Activated CD8-positive, alpha-beta T cell treated with anti-CD3 and anti-CD28 coated beads, Interleukin-2, amount 10 ng/mL, durations not matched to agents 7 days and 5 days (primary cell): ENCODE measurements at regions not wholly inside any gene's neighbourhood (a gene's known extent, or its start where the extent isn't known, plus 50 kb on each side); places are given as distances from the start of the nearest gene placed in this dataset.

Source experiments
- ATAC-seq: fragments of 150-1000 bp; cut with Tn5 transposase; one replicate; pipeline ENCODE4 v1.10.0; 2021; ENCODE audit warnings: moderate library complexity
- CTCF ChIA-PET: fragments of 350-600 bp; sonication (Branson Sonifier 250); formaldehyde crosslinking; loops from one replicate; lab custom pipeline; 2021; ENCODE audit warnings: antibody characterized with exemption; lab: Charles Lee
- POLR2A ChIA-PET: fragments of 350-600 bp; sonication (Branson Sonifier 250); formaldehyde crosslinking; loops from one replicate; lab custom pipeline; 2021; ENCODE audit warnings: antibody characterized with exemption; lab: Charles Lee
- DNase-seq: peaks from one replicate; pipeline ENCODE4 v3.0.0-alpha.2; 2020
- H3K27ac Mint-ChIP-seq: one replicate; pipeline ENCODE4 v1.8.0; 2021; ENCODE audit warnings: mild to moderate bottlenecking, mixed read lengths
- H3K27me3 Mint-ChIP-seq: one replicate; pipeline ENCODE4 v1.8.0; 2021; ENCODE audit warnings: low read depth, mixed read lengths
- H3K36me3 Mint-ChIP-seq: one replicate; pipeline ENCODE4 v1.8.0; 2021; ENCODE audit warnings: low read depth, mixed read lengths
- H3K4me1 Mint-ChIP-seq: one replicate; pipeline ENCODE4 v1.8.0; 2021; ENCODE audit warnings: low read depth, mixed read lengths
- H3K4me3 Mint-ChIP-seq: one replicate; pipeline ENCODE4 v1.8.0; 2021; ENCODE audit warnings: mild to moderate bottlenecking, mixed read lengths
- H3K9me3 Mint-ChIP-seq: one replicate; pipeline ENCODE4 v1.8.0; 2022; ENCODE audit warnings: mixed read lengths; ENCODE audit not compliant: insufficient read depth

GRCh38 chr12:13504074-13504473 lies 307.5 kb downstream of the EMP1 start:
- no peaks in the 10 kb centered on the region for H3K9me3 Mint-ChIP-seq
- H3K4me1 Mint-ChIP-seq = no peaks in the 10 kb centered on the region
- CTCF ChIA-PET = interaction anchor here (1.3 kb wide), 1 partner anchor 31 kb away, joined by 5 read pairs; no protein-coding TSS in a partner anchor
- no peak for DNase-seq
- no peak for ATAC-seq
- H3K27ac Mint-ChIP-seq = no peak overlapping the region
- POLR2A ChIA-PET = no interaction called here
- no peaks in the 10 kb centered on the region for H3K27me3 Mint-ChIP-seq
- H3K4me3 Mint-ChIP-seq = no peak overlapping the region
- H3K36me3 Mint-ChIP-seq = no peaks in the 10 kb centered on the region

- POLR2A ChIA-PET = no interaction called here
- ATAC-seq (no peak), DNase-seq (no peak)
- no peaks in the 10 kb centered on the region for H3K4me1 Mint-ChIP-seq
- CTCF ChIA-PET = no interaction called here
- H3K27me3 Mint-ChIP-seq = no peaks in the 10 kb centered on the region
- H3K4me3 Mint-ChIP-seq = no peak overlapping the region
- no peaks in the 10 kb centered on the region for H3K9me3 Mint-ChIP-seq
- no peak overlapping the region for H3K27ac Mint-ChIP-seq
- H3K36me3 Mint-ChIP-seq = no peaks in the 10 kb centered on the region
These were observed 306.7 kb downstream of the EMP1 start for GRCh38 chr12:13503094-13503835.

- no peak for DNase-seq
- POLR2A ChIA-PET = no interaction called here
These were observed 302.5 kb downstream of the EMP1 start for GRCh38 chr12:13499008-13499407.

GRCh38 chr12:13496111-13496510 lies 299.6 kb downstream of the EMP1 start:
- Mint-ChIP-seq H3K27ac (no peak overlapping the region), H3K9me3 (no peaks in the 10 kb centered on the region), H3K4me1 (no peaks in the 10 kb centered on the region), H3K36me3 (no peaks in the 10 kb centered on the region), H3K27me3 (peaks cover 2% of the 10 kb centered on the region), H3K4me3 (no peak overlapping the region)
- no peak for ATAC-seq
- DNase-seq = no peak
- POLR2A ChIA-PET = no interaction called here
- CTCF ChIA-PET = interaction anchor here (1.1 to 1.2 kb wide), 2 partner anchors 10 to 39 kb away, joined by 3 read pairs; no protein-coding TSS in a partner anchor

More at GRCh38 chr12:13499008-13499407, 302.5 kb downstream of the EMP1 start:
- no peaks in the 10 kb centered on the region for H3K9me3 Mint-ChIP-seq
- no peak overlapping the region for H3K4me3 Mint-ChIP-seq
- H3K4me1 Mint-ChIP-seq = no peaks in the 10 kb centered on the region
- no peak overlapping the region for H3K27ac Mint-ChIP-seq
- CTCF ChIA-PET = no interaction called here
- H3K36me3 Mint-ChIP-seq = no peaks in the 10 kb centered on the region
- no peaks in the 10 kb centered on the region for H3K27me3 Mint-ChIP-seq
- ATAC-seq = no peak

GRCh38 chr12:13489246-13489645 lies 292.7 kb downstream of the EMP1 start:
- Mint-ChIP-seq H3K9me3 (no peaks in the 10 kb centered on the region), H3K27ac (no peak overlapping the region), H3K36me3 (no peaks in the 10 kb centered on the region), H3K4me1 (no peaks in the 10 kb centered on the region), H3K4me3 (no peak overlapping the region), H3K27me3 (peaks cover 5% of the 10 kb centered on the region)
- CTCF ChIA-PET = no interaction called here
- ATAC-seq = no peak
- POLR2A ChIA-PET = no interaction called here
- DNase-seq = no peak

- DNase-seq (no peak), ATAC-seq (no peak)
- ChIA-PET POLR2A (no interaction called here), CTCF (interaction anchor here (1.5 kb wide), 1 partner anchor 232 kb away, joined by 3 read pairs; no protein-coding TSS in a partner anchor)
- Mint-ChIP-seq H3K4me3 (no peak overlapping the region), H3K36me3 (no peaks in the 10 kb centered on the region), H3K27ac (no peak overlapping the region), H3K9me3 (no peaks in the 10 kb centered on the region), H3K4me1 (no peaks in the 10 kb centered on the region), H3K27me3 (peaks cover 5% of the 10 kb centered on the region)
These were observed 290.8 kb downstream of the EMP1 start for GRCh38 chr12:13487326-13487725.

GRCh38 chr12:13486794-13487193 lies 290.3 kb downstream of the EMP1 start:
- Mint-ChIP-seq H3K27ac (no peak overlapping the region), H3K9me3 (no peaks in the 10 kb centered on the region), H3K4me1 (no peaks in the 10 kb centered on the region), H3K27me3 (peaks cover 5% of the 10 kb centered on the region), H3K36me3 (no peaks in the 10 kb centered on the region), H3K4me3 (no peak overlapping the region)
- no peak for DNase-seq
- ChIA-PET POLR2A (no interaction called here), CTCF (interaction anchor here (1.5 kb wide), 1 partner anchor 231 kb away, joined by 3 read pairs; no protein-coding TSS in a partner anchor)
- no peak for ATAC-seq

- ATAC-seq (no peak), DNase-seq (no peak)
- Mint-ChIP-seq H3K27me3 (no peaks in the 10 kb centered on the region), H3K4me1 (no peaks in the 10 kb centered on the region), H3K36me3 (no peaks in the 10 kb centered on the region), H3K27ac (no peak overlapping the region), H3K9me3 (no peaks in the 10 kb centered on the region), H3K4me3 (no peak overlapping the region)
- ChIA-PET CTCF (no interaction called here), POLR2A (no interaction called here)
These were observed 282.2 kb downstream of the EMP1 start for GRCh38 chr12:13478650-13479181.

GRCh38 chr12:13474381-13474780 lies 277.9 kb downstream of the EMP1 start:
- Mint-ChIP-seq H3K36me3 (no peaks in the 10 kb centered on the region), H3K4me3 (no peak overlapping the region), H3K27me3 (peaks cover 3% of the 10 kb centered on the region), H3K4me1 (no peaks in the 10 kb centered on the region), H3K9me3 (no peaks in the 10 kb centered on the region), H3K27ac (no peak overlapping the region)
- no peak for ATAC-seq
- no peak for DNase-seq
- ChIA-PET POLR2A (no interaction called here), CTCF (no interaction called here)

- Mint-ChIP-seq H3K27me3 (peaks cover 3% of the 10 kb centered on the region), H3K4me1 (no peaks in the 10 kb centered on the region), H3K4me3 (no peak overlapping the region), H3K27ac (no peak overlapping the region), H3K36me3 (no peaks in the 10 kb centered on the region), H3K9me3 (no peaks in the 10 kb centered on the region)
- DNase-seq = no peak
- no peak for ATAC-seq
- POLR2A ChIA-PET = no interaction called here
- CTCF ChIA-PET = no interaction called here
These were observed 276.2 kb downstream of the EMP1 start for GRCh38 chr12:13472690-13473089.

GRCh38 chr12:13471471-13471870 lies 274.9 kb downstream of the EMP1 start:
- Mint-ChIP-seq H3K27me3 (peaks cover 3% of the 10 kb centered on the region), H3K4me1 (no peaks in the 10 kb centered on the region), H3K27ac (no peak overlapping the region), H3K36me3 (no peaks in the 10 kb centered on the region), H3K9me3 (no peaks in the 10 kb centered on the region), H3K4me3 (no peak overlapping the region)
- CTCF ChIA-PET = no interaction called here
- POLR2A ChIA-PET = no interaction called here
- ATAC-seq (no peak), DNase-seq (no peak)

GRCh38 chr12:13465635-13466034 lies 269.1 kb downstream of the EMP1 start:
- Mint-ChIP-seq H3K27ac (no peak overlapping the region), H3K36me3 (no peaks in the 10 kb centered on the region), H3K27me3 (no peaks in the 10 kb centered on the region), H3K4me3 (no peak overlapping the region), H3K9me3 (no peaks in the 10 kb centered on the region), H3K4me1 (no peaks in the 10 kb centered on the region)
- ATAC-seq (no peak), DNase-seq (no peak)
- POLR2A ChIA-PET = no interaction called here
- CTCF ChIA-PET = interaction anchor here (1.2 kb wide), 1 partner anchor 210 kb away, joined by 4 read pairs; no protein-coding TSS in a partner anchor
